ENCODE measurements at regions not wholly inside any gene's neighbourhood (a gene's known extent, or its start where the extent isn't known, plus 50 kb on each side); places are given as distances from the start of the nearest gene placed in this dataset.

GRCh38 chr11:37595845-37596244 is 997.8 kb upstream of the RAG2 start:
- in situ Hi-C loops (cut with MboI; ENCODE audit: low sequenced_read_pairs) = no loop called here

GRCh38 chr11:37574361-37574760 is 976.3 kb upstream of the RAG2 start:
- in situ Hi-C loops (cut with MboI; ENCODE audit: low sequenced_read_pairs) = no loop called here

GRCh38 chr11:37572491-37573171 is 974.6 kb upstream of the RAG2 start:
- in situ Hi-C loops (cut with MboI; ENCODE audit: low sequenced_read_pairs) = no loop called here

GRCh38 chr11:37571246-37571645 is 973.2 kb upstream of the RAG2 start:
- in situ Hi-C loops (cut with MboI; ENCODE audit: low sequenced_read_pairs) = no loop called here

GRCh38 chr11:37560991-37561390 is 963.0 kb upstream of the RAG2 start:
- in situ Hi-C loops (cut with MboI; ENCODE audit: low sequenced_read_pairs) = no loop called here

GRCh38 chr11:37560346-37560745 is 962.3 kb upstream of the RAG2 start:
- in situ Hi-C loops (cut with MboI; ENCODE audit: low sequenced_read_pairs) = no loop called here

GRCh38 chr11:37558619-37559210 is 960.7 kb upstream of the RAG2 start:
- in situ Hi-C loops (cut with MboI; ENCODE audit: low sequenced_read_pairs) = no loop called here

GRCh38 chr11:37557990-37558389 is 960.0 kb upstream of the RAG2 start:
- in situ Hi-C loops (cut with MboI; ENCODE audit: low sequenced_read_pairs) = no loop called here

- in situ Hi-C loops (cut with MboI; ENCODE audit: low sequenced_read_pairs) = no loop called here
These were observed 954.2 kb upstream of the RAG2 start for GRCh38 chr11:37552284-37552683.

- in situ Hi-C loops (cut with MboI; ENCODE audit: low sequenced_read_pairs) = no loop called here
These were observed 946.5 kb upstream of the RAG2 start for GRCh38 chr11:37544491-37544890.

- in situ Hi-C loops (cut with MboI; ENCODE audit: low sequenced_read_pairs) = no loop called here
These were observed 935.8 kb upstream of the RAG2 start for GRCh38 chr11:37533830-37534229.

GRCh38 chr11:37533087-37533486 is 935.1 kb upstream of the RAG2 start:
- in situ Hi-C loops (cut with MboI; ENCODE audit: low sequenced_read_pairs) = no loop called here

- in situ Hi-C loops (cut with MboI; ENCODE audit: low sequenced_read_pairs) = no loop called here
These were observed 934.2 kb upstream of the RAG2 start for GRCh38 chr11:37532271-37532670.

- in situ Hi-C loops (cut with MboI; ENCODE audit: low sequenced_read_pairs) = no loop called here
These were observed 929.5 kb upstream of the RAG2 start for GRCh38 chr11:37527545-37527944.

- in situ Hi-C loops (cut with MboI; ENCODE audit: low sequenced_read_pairs) = no loop called here
These were observed 927.3 kb upstream of the RAG2 start for GRCh38 chr11:37525336-37525735.

- in situ Hi-C loops (cut with MboI; ENCODE audit: low sequenced_read_pairs) = no loop called here
These were observed 921.7 kb upstream of the RAG2 start for GRCh38 chr11:37519781-37520180.

- in situ Hi-C loops (cut with MboI; ENCODE audit: low sequenced_read_pairs) = no loop called here
These were observed 914.2 kb upstream of the RAG2 start for GRCh38 chr11:37512156-37512780.

GRCh38 chr11:37511425-37511933 is 913.4 kb upstream of the RAG2 start:
- in situ Hi-C loops (cut with MboI; ENCODE audit: low sequenced_read_pairs) = no loop called here

- in situ Hi-C loops (cut with MboI; ENCODE audit: low sequenced_read_pairs) = no loop called here
These were observed 911.5 kb upstream of the RAG2 start for GRCh38 chr11:37509506-37509905.

- in situ Hi-C loops (cut with MboI; ENCODE audit: low sequenced_read_pairs) = no loop called here
These were observed 908.5 kb upstream of the RAG2 start for GRCh38 chr11:37506531-37506930.

- in situ Hi-C loops (cut with MboI; ENCODE audit: low sequenced_read_pairs) = no loop called here
These were observed 907.4 kb upstream of the RAG2 start for GRCh38 chr11:37505406-37505805.

GRCh38 chr11:37504921-37505320 is 906.9 kb upstream of the RAG2 start:
- in situ Hi-C loops (cut with MboI; ENCODE audit: low sequenced_read_pairs) = no loop called here

Measured in HL-60/S4 treated with phorbol 12-myristate 13-acetate at 8.2 ng/mL for 4 days and 3 days (cell line).